VCaP (cell line): ENCODE measurements at regions not wholly inside any gene's neighbourhood (a gene's known extent, or its start where the extent isn't known, plus 50 kb on each side); places are given as distances from the start of the nearest gene placed in this dataset.

Source experiments
- H3K27ac ChIP-seq: fragments of 450-650 bp; 2 replicates; pipeline ENCODE4 v1.5.1; 2017
- TF ChIP-seq, protein P1 (sequence below): fragments of 450-650 bp; conservative IDR thresholded peaks from 2 replicates; pipeline ENCODE4 v1.5.1; 2017; ENCODE audit warnings: mild to moderate bottlenecking, moderate library complexity

DNA sequence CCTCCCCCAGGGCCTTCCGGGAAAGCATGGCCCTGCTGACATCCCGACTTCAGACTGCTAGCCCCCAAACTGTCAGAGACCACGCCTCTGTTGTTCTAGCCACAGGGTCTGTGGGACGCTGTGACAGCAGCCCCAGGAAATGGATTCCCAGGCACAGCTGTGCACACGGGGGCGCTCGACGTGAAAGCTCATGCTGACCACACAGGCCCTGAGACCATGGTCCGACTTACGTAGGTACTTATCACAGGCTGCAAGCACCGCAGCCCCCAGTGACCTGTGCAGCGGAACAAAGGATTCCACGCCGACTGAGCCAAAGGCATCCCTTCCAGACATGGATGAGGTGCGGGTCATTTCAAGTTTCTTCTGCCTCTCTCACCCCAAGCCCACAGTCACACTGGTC lies 150.6 kb downstream of the CTTN start:
- TF ChIP-seq, protein P1, sequence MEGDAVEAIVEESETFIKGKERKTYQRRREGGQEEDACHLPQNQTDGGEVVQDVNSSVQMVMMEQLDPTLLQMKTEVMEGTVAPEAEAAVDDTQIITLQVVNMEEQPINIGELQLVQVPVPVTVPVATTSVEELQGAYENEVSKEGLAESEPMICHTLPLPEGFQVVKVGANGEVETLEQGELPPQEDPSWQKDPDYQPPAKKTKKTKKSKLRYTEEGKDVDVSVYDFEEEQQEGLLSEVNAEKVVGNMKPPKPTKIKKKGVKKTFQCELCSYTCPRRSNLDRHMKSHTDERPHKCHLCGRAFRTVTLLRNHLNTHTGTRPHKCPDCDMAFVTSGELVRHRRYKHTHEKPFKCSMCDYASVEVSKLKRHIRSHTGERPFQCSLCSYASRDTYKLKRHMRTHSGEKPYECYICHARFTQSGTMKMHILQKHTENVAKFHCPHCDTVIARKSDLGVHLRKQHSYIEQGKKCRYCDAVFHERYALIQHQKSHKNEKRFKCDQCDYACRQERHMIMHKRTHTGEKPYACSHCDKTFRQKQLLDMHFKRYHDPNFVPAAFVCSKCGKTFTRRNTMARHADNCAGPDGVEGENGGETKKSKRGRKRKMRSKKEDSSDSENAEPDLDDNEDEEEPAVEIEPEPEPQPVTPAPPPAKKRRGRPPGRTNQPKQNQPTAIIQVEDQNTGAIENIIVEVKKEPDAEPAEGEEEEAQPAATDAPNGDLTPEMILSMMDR, result no peak
- peak overlapping the region; percentile 76 for H3K27ac ChIP-seq

DNA sequence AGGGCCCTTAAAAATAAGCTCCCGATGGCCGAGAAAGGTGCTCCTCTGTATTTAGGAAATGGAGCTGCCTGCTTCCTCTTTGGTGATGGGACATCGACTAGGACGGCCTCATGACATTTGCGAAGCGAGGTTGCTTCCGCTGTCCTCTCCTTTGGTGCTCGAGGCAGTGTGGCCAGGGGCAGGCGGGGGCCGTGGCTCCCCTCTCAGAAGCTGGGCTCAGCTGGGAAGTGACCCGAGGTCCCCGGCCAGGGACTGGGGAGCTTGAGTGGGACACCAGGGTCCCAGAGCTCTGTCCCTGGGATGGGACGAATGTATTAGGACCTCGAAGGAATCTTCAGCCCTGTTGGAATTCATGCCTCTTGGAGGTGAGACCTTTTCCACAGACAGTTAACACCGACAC lies 151.1 kb downstream of the CTTN start:
- H3K27ac ChIP-seq, result peak overlapping the region; percentile 76
- TF ChIP-seq, protein P1, result no peak

DNA sequence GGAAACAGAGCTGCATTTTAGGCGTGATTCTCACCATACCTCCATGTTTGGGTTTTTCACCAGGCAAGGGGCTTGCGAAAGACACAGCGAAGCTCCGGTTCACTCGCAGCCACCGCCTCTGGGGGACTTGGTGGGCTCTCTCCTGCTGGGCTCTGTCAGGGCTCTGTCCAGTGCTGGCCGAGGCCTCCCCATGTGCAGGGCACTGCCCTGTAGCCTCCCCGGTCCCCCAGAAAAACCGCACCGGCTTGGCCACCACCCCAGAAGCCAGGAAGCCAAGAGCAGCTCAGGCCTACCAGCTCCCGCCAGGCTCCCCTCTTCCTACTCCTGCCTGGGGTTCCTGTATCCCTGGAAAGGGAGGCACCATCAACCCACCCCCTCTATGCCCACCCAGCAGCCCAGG lies 151.5 kb downstream of the CTTN start:
- TF ChIP-seq, protein P1, result no peak
- H3K27ac ChIP-seq, result no peak overlapping the region

DNA sequence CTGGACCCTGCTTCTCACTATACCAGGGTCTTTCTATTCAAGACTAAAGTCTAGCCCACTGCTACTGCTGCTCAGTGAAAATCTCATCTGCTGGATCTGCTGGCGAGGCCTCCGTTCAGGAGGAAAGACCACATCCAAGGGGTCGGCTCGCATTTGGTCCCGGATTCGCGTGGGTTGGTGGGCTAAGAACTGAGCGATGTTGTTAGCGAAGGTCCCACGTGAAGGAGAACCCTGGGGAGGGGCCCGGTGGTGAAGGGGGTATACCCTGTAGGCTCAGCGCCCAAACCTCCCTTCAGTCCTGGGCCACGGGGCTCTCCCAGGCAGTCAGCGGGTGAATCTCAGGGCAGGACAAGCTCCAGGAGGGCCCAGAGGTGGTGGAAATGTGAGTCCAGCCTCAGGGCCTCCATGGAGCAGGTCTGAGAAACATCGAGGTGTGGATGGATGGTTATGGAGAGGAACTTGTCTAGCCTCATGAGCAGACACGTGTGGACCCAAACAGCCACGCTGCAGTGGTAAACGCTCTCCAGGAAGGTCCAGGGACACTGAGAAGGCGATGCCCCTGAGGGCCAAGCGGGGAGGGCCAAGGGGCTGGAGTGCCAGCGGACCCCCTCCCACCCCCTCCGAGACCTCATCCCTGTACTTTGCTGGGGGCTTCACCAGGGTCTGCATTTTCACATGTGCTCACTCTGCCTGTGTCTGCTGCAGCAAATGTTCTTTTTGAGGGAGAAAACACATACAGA lies 152.3 kb downstream of the CTTN start:
- TF ChIP-seq, protein P1, result no peak
- H3K27ac ChIP-seq, result no peak overlapping the region

DNA sequence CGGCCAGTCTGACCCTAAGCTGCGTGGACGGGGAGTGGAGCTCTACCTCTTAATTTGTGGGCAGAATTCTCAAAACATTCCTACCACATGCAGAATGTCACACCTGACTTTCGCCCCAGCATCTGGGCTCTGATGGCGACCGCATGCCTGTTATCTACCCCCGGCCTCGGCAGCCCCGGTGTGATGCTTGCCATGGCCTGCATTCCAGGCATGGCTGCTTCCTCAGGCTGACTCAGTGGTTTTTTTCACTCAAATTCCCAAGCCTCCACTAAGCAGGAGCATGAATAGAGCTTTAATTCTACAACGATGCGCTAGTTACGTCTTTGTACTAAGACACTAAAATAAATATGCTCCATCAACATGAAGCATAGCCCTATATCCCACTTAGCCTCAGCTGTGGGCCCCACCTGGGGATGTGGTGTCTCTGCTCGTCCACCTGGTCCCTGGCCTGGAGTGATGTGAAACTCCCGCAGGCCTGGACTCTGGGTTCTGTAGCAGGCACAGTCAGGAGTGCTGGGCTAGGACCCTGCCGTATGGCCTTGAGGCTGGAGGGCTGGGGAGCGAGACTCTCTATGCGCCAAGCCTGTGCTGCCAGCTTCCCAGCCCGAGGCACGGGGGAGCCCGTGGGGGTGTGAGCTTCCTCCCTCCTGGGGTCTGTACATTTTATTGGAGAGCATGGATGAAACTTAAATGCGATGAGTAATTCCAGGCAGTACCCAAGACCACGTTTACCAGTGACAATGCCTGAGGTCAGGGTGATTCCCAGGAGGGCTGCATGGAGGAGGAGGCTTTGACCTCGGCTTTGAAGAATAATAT lies 153.2 kb downstream of the CTTN start:
- TF ChIP-seq, protein P1, result no peak
- H3K27ac ChIP-seq, result no peak overlapping the region

DNA sequence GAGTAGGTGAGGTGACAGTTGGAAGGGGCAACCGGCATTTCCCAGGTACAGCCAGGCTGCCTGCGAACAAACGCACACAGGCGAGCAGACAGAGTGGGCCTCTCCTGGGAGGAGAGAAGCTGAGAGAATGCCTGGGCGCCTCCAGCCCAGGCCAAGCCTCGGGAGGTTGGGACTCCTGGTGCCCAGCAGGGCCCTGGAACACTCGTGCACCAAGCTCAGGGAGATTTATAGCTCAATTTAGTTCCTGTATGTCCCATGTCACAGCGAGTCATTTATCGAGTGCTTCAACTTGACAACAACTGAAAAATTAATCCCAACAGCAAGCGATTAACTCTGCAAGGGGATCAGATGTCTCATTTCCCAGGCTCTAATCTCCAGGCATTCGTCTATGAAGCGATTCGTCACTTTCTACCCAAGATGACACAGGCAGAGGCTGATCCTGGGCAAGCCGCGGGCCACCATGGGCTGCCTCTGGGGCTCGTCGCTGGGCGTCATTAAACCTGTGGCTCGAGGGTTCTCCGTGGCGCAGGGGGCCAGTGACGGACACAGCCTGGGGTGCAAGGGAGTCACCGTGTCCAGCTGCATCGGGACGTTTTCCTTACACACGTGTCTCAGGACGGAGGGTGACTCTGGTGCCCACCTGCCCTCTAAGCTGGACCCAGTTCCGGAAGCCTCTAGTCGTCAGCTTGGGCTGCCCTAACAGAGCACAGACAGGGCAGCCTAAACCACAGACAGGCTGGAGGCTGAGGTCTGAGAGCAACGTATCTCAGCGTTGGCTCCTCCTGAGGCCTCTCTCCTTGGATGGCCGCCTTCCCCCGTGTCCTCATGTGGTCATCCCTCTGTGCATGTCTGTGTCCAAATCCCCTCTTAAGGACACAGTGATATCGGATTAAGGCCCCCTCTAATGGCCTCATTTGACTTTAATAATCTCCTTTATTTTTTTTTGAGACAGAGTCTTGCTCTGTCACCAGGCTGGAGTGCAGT lies 154.1 kb downstream of the CTTN start:
- no peak overlapping the region for H3K27ac ChIP-seq
- TF ChIP-seq, protein P1, result no peak
